ENCODE measurements at regions not wholly inside any gene's neighbourhood (a gene's known extent, or its start where the extent isn't known, plus 50 kb on each side); places are given as distances from the start of the nearest gene placed in this dataset.

- in situ Hi-C loops (cut with MboI), result no loop called here
- WGBS (ENCODE audit: insufficient coverage, insufficient replicate concordance, low lambda C conversion rate, missing lambda C conversion rate), result 0% methylated on average over 2 of the region's 2 CpGs
Measured at GRCh38 chr5:136720674-136721073, 355.3 kb upstream of the TRPC7 start.

More at GRCh38 chr5:136720674-136721073, 355.3 kb upstream of the TRPC7 start:
- Histone ChIP-seq H2AFZ (ENCODE audit: control insufficient read depth, low read depth, low read length) (no peak overlapping the region), H3K27ac (ENCODE audit: control insufficient read depth, insufficient read depth) (no peak overlapping the region), H3K4me1 (ENCODE audit: control insufficient read depth, insufficient read depth, low read length) (no peaks in the 10 kb centered on the region), H3K4me2 (ENCODE audit: control insufficient read depth, insufficient read depth) (no peak overlapping the region), H3K79me2 (ENCODE audit: control insufficient read depth, insufficient read depth, low read length) (no peaks in the 10 kb centered on the region), H3K9me3 (replicated peaks; ENCODE audit: control insufficient read depth, insufficient read depth, low read length) (no peaks in the 10 kb centered on the region), H3K27me3 (replicated peaks in 1 of 2; ENCODE audit: control insufficient read depth in 2 of 2, insufficient read depth in 2 of 2, low read length in 1 of 2) (0 out of 4 replicates have a peak, but pooled peaks cover 0 to 2% of the 10 kb centered on the region in 2 experiments), H3K4me3 (no peak overlapping the region), H4K20me1 (ENCODE audit: control insufficient read depth, insufficient read depth) (no peaks in the 10 kb centered on the region), H3K9ac (ENCODE audit: control insufficient read depth, insufficient read depth, low read length) (no peak overlapping the region), H3K36me3 (ENCODE audit: control insufficient read depth in 2 of 2, insufficient read depth in 2 of 2, low read length in 1 of 2) (no peaks in the 10 kb centered on the region)
- intact Hi-C loops (cut with micrococcal nuclease; ENCODE audit: unreplicated experiment), result no loop called here
- BruUV-seq (replicated peaks), result no TSS peak
- CTCF ChIA-PET, result no interaction called here
- SMC1A ChIA-PET (ENCODE audit: uncharacterized antibody, unreplicated experiment), result no interaction called here
- FAIRE-seq (no peak), ATAC-seq (no peak), DNase-seq (ENCODE audit: low read depth, low spot score) (no peak)
- RAD21 ChIA-PET (ENCODE audit: unreplicated experiment), result no interaction called here
- no peak for TF ChIP-seq NFYA (IDR thresholded peaks at IDR 0.05; ENCODE audit: borderline replicate concordance, low read depth, low read length)
- no peak for TF ChIP-seq NR2F1 (conservative IDR thresholded peaks at IDR 0.05)
- TF ChIP-seq POU2F2 (IDR thresholded peaks at IDR 0.05; ENCODE audit: borderline replicate concordance, low read depth, low read length), result no peak
- TF ChIP-seq ZNF274 (IDR thresholded peaks at IDR 0.05; ENCODE audit: insufficient read depth, insufficient read length), result no peak
- TF ChIP-seq RUNX3 (IDR thresholded peaks at IDR 0.05; ENCODE audit: low read length), result no peak
- TF ChIP-seq ZBTB4 (CRISPR knock-in tag; IDR thresholded peaks at IDR 0.05), result no peak
- TF ChIP-seq DPF2 (IDR thresholded peaks at IDR 0.05), result no peak
- POLR2A ChIA-PET, result no interaction called here

Measured in GM12878 (cell line).